GOT3 (cell line): ENCODE measurements at regions not wholly inside any gene's neighbourhood (a gene's known extent, or its start where the extent isn't known, plus 50 kb on each side); places are given as distances from the start of the nearest gene placed in this dataset.
"Not testable (repeated sequence)": the region's sequence is repeated elsewhere in the genome, so short reads cannot be mapped to it uniquely, and the experiment has no call there.

Source experiments
- DNase-seq: peaks from one replicate; lab custom pipeline; 2025; ENCODE audit warnings: mixed read lengths; lab: John Stamatoyannopoulos, UW

DNA sequence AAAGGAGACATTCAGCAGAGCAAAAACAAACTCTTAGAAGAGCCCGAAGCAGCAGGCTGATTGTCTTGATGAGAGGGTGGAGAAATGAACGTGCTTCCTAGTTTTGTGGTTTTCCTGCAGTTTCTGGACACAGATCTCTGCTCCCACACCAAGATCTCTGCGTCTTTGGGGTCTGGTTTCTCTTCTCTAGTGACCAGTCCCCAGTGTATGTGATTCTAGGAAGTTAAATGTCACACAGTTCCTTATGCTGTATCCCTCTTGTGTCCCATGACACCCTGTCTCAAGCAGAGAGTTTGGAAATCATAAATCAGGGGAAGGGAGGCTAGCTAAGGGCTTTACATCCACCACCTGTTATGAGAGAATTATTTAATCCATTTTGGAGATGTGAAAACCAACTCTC is 55.4 kb upstream of the KLF14 start:
- no peak for DNase-seq

DNA sequence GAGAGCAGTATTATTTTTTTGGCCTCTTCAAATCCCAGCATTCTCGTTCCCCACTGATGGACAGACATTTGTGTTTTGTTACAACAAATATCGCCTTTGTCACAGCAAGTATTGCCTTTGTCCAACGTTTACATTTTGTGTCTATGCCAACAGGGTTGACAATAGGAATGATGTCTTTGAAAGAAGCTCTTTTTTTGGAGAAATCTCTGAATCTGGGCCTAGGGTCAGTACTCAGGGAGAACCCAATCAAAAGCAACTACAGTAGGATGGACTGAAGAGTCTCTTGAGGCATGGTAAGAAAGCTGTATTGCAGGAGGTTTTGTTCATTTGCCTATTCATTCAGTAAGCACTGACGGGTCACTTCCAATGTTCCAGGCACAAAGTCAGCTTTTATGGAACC is 57.7 kb upstream of the KLF14 start:
- DNase-seq = no peak

DNA sequence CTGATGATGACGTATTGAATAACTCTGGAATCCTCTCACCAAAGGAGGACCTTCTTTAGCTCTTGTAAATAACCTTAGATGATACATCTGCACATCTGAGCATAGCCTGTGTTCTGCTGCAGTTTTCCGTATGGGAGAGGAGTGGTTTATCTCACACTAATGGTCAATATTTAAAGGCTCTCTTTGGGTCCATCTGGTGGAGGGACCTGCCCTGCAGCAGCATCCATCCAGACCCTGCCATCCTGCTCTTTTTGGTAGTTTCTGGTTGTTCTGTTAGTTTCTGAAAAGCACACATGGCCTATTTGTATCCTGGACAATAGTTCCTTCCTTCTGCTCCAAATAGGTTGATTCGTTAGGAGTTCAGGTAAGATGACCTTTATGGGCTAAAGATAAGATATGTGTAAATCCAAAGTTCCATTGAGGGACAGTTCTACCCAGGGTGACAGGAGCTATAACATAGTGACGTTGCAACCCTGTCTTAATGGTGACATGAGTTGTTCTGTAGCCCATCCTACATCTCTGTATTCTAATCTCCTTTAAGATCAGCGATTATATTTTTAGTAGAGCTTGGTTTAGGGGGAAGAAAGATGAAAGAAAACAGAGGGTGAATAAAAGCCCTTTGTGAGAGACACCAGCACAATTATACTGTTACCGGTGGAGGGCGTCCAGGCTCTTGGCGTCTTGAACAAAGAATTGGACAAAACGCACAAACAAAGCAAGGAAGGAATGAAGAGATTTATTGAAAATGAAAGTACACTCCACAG is 60.0 kb upstream of the KLF14 start:
- DNase-seq = no peak

DNA sequence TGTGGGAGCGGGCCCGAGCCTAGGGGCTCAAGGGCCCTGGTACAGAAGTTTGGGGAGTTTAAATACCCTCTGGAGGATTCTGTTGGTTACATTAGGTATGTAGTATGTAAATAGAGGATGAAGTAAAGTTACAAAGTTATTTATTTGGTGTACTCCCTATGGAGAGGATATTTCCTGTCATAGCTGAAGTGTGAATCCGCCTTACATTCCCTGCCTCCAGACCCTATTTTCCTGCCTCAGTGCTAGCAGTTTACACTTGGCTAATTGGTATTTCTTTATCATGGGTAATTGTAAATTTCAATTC is 60.6 kb upstream of the KLF14 start:
- DNase-seq = no peak

DNA sequence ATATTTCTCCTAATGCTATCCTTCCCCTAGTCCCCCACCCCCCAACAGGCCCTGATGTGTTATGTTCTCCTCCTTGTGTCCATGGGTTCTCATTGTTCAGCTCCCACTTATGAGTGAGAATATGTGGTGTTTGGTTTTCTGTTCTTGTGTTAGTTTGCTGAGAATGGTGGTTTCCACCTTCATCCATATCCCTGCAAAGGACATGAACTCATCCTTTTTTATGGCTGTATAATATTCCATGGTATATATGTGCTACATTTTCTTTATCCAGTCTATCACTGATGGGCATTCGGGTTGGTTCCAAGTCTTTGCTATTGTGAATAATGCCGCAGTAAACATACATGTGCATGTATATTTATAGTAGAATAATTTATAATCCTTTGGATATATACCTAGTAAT is 62.4 kb upstream of the KLF14 start:
- not testable (repeated sequence) for DNase-seq

DNA sequence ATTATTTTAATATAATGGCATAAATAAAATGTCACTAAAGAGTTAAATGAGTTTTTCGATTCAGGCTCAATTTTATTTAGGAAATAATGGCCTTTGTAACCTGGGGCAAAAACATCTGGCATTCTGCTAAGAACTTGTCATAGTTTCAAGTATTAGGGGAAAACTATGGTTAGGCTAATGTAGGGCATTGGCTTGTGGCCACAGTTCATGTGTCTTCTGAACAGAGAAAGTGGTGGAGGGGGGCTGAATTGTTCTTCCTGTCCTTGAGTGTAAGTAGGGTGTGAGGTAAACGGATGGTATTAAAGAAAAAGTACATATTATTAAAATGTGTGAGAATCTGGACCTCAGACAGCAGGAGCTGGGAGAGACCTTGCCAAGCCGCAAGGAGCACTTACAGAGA is 69.1 kb upstream of the KLF14 start:
- no peak for DNase-seq

DNA sequence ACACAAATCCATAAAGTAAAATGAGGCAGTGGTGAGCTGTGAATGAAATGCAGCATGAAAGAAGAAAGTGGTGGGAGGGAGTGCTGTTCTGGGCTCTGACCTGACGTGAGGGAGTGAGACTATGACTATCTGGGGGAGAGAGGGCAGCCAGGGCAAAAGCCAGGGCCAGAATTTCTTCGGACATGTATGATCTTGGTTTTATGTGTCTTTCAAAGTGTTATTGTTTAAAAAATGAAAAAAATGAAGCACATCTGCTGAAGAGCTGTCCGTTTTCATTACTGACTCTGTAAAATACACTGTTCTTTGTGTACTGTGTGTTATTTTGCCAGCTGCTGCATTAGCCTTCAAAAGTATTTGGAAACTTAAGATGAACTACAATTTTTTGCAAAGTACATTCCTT is 70.2 kb upstream of the KLF14 start:
- DNase-seq = no peak

DNA sequence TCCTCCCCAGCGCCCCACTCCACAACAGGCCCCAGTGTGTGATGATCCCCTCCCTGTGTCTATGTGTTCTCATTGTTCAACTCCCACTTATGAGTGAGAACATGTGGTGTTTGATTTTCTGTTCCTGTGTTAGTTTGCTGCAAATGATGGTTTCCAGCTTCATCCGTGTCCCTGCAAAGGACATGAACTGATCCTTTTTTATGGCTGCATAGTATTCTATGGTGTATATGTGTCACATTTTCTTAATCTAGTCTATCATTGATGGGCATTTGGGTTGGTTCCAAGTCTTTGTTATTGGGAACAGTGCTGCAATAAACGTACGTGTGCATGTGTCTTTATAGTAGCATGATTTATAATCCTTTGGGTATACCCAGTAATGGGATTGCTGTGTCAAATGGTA is 78.8 kb upstream of the KLF14 start:
- not testable (repeated sequence) for DNase-seq

DNA sequence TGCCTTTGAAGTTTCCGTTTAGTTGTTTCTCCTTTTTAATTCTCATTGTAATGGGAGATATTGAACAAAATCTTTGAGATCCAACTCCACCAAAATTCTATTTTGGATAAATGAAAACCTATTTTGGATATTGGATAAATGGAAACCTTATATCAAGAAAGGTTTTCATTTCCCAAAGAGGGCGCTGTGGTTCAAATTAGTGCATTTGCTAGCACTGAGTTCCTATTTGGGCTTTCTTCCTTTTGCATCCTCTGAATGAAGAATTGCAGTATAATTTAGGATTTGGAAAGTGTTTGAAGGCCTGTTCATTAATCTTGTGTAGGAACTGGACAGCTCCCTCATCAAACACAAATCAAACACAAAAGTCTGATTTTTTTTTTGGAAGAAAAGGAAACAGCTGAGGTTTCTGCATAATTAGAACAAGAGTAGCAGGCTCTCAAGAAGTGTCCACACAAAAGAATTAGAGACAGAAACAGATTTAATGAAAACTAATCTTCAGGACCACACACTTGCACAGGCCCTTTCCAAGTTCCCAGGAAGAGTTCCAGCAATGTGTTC is 80.8 kb upstream of the KLF14 start:
- DNase-seq = no peak

DNA sequence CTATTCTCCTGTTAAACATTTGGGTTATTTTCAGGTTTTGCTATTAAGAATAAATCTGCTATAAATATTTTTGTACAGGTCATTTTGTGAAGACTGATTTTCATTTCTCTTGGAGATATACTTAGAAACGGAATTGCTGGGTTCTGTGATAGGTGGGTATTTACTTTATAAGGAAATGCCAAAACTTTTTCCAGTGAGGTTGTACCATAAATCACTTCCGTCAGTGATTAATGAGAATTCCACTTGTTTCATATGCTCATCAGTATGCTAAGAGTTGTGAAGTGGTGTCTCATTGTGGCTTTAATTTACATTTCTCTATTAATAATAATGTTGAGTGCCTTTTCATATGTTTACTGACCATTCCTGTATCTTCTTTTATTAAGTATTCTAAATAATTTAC is 84.0 kb upstream of the KLF14 start:
- DNase-seq = no peak

DNA sequence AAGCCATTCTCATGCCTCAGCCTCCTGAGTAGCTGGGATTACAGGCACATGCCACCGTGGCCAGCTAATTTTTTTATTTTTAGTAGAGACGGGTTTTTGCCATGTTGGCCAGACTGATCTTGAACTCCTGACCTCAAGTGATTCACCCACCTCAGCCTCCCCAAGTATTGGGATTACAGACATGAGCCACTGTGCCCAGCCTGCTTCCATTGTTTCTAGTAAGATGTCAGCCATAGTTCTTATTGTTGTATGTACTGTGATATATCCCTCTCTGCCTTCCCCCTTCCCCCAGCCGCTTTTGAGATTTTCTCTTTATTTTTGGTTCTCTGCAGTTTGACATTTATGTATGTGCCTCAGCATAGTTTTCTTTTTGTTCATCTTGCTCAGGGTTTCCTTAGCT is 87.9 kb upstream of the KLF14 start:
- no peak for DNase-seq

DNA sequence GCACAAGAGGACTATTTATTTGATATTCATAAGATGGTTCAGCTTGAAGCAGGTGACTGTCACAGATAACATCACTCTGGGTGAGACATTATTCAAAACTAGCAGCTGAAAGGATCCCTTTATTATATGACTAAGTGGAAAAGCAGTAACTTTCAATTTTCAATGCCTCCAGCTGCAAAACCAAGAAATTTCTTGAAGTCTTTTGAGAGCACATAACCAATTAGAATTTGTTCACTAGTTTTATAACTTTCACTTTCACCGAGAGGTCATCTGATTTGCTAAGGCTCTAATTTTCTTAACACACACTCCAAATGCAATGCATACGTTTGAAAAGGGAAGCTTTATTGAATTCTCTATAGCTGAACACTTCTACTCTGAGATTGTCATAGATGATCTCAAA is 88.6 kb upstream of the KLF14 start:
- DNase-seq = no peak

DNA sequence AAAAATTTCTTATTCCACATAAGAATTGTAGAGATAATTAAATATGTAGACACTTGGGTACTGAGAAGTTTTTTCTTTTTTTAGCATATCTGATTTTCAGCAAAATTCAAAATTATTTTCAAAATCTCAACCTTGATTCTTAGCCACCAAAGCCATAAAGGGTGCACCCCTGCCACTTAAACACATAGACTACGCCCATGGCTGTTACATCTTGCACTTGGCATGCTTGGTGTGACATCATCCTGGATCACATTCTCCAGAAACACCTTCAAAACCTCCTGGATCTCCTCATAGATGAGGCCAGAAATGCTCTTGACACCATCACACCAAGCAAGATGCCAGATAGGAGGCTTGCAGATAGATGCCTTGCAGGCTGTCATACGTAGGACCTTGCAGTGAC is 89.1 kb upstream of the KLF14 start:
- no peak for DNase-seq

DNA sequence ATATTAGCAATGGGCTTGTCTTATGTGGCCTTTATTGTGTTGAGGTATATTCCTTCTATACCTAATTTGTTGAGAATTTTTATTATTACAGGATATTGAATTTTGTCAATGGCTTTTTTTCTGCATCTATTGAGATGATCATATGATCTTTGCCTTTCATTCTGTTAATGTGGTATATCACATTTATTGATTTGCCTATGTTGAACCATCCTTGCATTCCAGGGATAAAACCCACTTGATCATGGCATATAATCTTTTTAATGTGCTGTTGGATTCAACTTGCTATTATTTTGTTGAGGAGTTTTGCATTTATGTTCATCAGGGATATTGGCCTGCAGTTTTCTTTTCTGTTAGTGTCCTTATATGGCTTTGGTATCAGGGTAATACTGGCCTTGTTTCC is 91.8 kb upstream of the KLF14 start:
- DNase-seq = no peak

DNA sequence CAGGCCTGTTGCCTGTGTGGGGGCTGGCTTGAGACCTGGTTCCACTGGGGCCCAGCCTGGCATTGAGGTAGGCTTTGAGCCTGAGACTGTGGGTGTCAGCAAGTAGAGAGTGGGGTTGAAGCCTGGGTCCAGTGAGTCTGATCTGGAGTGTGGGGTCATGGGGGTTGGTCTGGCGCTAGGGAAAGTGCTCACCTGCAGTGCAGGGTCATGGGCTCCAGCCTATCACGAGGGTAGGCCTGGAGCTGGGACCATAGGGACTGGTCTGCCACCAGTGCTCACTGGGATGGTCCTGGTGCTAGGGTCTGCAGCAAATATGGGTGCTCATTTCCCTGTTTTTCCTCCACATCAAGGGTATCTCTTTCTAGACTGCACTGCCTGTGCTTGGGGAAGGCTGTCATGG is 95.4 kb upstream of the KLF14 start:
- no peak for DNase-seq

DNA sequence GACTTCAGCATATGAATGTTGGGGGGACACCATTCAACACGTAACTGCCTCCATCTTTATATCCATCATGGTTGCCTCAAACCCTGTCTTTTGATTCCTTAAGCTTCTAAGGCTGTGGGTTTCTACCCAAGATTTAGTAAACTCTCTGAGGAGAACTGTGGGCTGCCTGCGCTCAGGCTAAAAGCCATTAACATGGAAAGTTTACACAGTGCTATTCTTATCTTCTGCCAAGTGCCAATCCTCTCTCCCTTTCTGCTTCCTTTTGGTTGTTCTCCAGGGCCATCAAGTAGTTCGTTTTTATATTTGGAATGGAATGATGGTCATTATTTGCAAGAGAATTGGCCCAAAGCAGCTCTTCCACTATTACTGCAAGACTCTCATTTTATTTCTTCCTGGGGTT is 97.3 kb upstream of the KLF14 start:
- DNase-seq = no peak

DNA sequence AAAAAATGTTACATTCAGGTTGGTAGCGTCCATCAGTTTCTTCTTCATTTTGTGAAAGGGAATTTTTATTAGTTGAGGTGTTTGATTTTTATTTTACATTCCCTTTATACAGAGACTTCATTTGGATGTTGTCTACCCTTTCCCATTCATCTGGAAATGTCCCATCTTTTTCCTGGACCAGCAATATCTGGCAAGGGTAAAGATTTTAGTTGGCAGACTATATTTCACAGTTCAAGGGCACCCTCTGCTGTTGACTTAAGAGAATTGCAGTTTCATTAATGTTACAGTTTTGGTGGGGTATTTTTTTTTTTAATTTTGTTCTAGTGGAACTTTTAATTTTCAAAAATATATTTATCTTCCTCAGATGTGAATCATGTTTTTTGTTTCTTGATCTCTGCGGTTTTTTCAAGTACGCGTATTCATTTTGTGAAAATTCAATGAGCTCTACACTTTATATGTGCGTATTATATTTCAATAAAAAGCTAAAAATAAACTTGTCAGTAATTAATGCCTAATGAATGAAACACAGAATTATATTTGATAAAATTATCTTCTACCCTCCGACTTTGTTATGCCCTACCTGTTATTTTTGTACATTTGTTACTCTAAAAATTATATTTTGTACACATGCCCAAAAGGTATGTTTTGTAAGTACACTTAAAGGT is 97.9 kb upstream of the KLF14 start:
- no peak for DNase-seq

DNA sequence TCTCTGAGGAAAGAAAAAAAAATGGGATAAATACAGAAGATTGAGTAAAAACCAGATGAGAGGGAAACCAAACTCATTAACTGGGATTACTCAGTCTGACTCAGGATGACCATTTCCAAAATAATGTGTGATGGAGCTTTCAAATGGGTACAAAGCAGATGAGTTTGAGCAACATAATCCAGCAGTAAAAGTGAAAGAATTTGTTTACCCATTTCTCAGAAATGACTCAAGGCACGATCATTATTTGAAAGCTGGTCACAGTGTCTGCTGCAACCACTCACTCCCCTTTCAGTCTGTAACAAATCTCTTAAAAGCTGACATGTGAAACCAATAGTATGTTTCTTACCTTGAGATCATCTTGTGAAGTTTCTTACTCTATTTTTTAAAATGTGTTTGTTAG is 104.7 kb upstream of the KLF14 start:
- no peak for DNase-seq

DNA sequence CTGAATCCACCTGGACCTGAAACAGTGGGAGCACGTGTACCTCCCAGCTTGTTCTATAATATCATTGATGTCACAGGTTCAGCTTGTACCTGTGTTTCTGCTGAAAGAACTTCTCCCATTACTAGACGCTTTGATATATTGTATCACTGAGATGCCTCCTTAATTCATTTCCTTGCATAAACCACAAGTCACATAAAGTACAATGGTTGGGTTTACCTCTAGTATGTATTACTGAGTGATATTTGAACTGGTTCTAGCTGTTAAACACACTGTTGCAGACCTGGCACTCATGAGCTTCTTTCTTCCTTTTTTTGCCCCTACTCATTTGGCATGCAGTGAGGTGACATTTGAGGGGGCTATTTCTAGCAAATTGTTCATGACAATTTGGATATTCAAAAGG is 106.6 kb upstream of the KLF14 start:
- DNase-seq = no peak

DNA sequence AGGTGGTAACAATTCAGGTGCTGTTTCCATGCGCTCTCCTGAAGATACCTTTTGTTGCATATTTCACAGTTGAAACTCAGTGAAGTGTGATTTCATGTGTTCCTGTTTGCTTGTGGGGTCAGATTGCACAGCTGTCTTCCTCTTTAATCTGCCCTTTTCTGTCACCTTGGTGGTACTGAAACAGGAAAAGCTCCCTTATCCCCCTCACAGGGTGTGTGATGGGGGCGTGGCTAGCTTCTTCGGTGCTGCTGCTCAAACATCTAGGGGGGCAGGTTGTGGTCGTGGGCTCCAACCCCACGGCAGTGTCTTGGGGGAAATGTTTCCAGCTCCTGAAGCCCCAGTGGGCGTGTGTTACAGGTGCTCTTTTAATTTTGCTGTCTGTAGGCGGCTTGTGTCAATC is 107.4 kb upstream of the KLF14 start:
- DNase-seq = no peak

DNA sequence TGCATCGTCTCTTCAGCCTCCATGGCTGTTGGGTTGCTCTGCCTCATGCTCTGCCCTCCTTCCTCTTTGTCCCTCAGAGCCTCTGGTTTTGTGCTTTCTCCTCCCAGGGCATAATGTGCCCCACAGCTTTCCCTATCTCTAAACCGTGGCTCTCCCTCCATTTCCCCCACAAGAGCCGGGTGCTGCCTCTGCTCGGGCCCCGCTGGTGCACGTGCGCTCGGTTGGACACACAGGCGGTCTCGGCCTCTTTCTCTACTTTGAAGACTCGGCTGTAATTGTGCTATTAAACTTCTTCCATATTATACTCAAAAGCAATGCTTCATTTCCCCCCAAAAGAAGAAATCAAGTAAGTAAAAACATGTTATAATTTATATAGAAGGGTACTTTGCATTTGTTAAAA is 109.7 kb upstream of the KLF14 start:
- DNase-seq = no peak

DNA sequence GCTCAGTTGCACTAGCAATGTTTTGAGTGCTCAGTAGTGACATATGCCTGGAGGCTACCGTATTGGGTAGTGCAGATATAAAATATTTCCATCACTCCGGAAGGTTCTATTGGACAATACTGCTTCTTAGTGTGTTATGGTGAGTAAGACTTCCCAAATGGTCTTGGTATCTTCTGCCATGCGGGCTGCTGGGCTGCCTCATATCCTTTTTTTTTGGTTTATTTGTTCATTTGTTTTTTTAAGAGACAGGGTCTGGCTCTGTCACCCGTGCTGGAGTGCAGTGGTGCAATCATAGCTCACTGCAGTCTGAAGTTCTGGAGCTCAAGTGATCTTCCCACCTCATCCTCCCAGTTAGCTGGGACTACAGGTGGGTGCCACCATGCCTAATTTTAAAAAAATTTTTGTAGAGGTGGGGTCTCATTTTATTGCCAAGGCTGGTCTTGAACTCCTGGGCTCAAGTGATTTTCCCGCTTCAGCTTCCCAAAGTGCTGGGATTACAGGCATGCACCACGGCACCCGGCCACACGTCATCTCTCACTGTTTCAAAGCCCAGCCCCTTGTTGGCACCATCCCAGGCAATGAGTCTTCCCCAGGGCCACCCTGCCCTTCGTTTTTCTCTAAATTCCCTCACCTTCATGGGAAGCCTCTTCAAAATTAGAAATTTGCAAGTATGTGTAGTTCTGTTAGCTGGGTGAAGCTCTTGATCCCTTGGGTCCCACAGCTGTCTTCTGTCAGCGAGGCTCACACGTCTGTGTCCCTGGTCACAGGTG is 111.0 kb upstream of the KLF14 start:
- no peak for DNase-seq

DNA sequence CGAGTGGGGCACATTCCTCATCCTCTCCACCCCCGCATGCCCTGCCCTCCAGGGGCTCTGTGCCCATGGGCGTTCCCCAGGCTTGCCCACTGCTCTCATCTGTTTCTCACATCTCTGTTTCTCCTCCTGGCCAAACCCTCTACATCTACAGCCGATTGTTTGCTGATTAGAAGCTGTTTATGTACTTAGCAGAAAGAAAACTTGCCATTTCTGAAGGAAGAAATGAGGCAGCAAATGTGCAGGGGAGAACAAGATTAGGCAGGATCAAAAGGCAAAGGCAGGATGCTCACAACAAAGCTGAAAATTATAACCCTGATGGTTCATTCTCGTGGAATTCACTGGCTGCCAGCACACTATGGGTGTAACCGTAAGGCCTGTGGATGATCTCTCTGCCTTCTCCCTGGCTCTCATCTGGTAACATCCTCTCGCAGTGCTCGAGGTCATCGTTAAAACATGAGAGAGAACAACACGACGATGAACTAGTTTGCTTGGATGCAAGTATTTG is 111.6 kb upstream of the KLF14 start:
- DNase-seq = no peak
